Adipocyte (in vitro differentiated cells): ENCODE measurements at regions not wholly inside any gene's neighbourhood (a gene's known extent, or its start where the extent isn't known, plus 50 kb on each side); places are given as distances from the start of the nearest gene placed in this dataset.
A peak's percentile ranks its signal among the peaks of the same experiment; 100 is the strongest.
"Not testable (repeated sequence)": the region's sequence is repeated elsewhere in the genome, so short reads cannot be mapped to it uniquely, and the experiment has no call there.

Source experiments
- DNase-seq: peaks from one replicate; pipeline ENCODE4 v3.0.0-alpha.2; 2015; ENCODE audit warnings: low read depth
- H3K27me3 ChIP-seq: replicated peaks from 2 replicates; pipeline ENCODE4 v1.7.0; 2013; ENCODE audit warnings: mild to moderate bottlenecking, low read length, moderate library complexity; ENCODE audit not compliant: control insufficient read depth, insufficient read depth
- H3K36me3 ChIP-seq: 2 replicates; pipeline ENCODE4 v1.7.0; 2013; ENCODE audit warnings: low read length, mild to moderate bottlenecking, moderate library complexity; ENCODE audit not compliant: control insufficient read depth, insufficient read depth, severe bottlenecking
- H3K4me1 ChIP-seq: 2 replicates; pipeline ENCODE4 v1.7.0; 2013; ENCODE audit warnings: mild to moderate bottlenecking, low read length, moderate library complexity; ENCODE audit not compliant: control insufficient read depth, insufficient read depth
- H3K4me3 ChIP-seq: 2 replicates; pipeline ENCODE4 v1.7.0; 2013; ENCODE audit warnings: mild to moderate bottlenecking, low read length, moderate library complexity
- H3K9ac ChIP-seq: 2 replicates; pipeline ENCODE4 v1.7.0; 2013; ENCODE audit warnings: mild to moderate bottlenecking, low read length, moderate library complexity
- H3K9me3 ChIP-seq: 2 replicates; pipeline ENCODE4 v1.7.0; 2013; ENCODE audit warnings: mild to moderate bottlenecking, low read length, moderate library complexity; ENCODE audit not compliant: control insufficient read depth

DNA sequence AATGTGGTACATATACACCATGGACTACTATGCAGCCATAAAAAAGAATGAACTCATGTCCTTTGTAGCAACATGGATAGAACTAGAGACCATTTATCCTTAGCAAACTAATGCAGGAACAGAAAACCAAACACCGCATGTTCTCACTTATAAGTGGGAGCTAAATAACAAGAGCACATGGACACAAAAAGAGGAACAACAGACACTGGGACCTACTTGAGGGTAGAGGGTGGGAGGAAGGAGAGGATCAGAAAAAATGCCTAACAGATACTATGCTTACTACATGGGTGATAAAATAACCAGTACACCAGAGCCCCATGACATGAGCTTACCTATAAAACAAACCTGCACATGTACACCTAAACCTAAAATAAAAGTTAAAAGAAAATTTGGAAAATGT lies 82.0 kb upstream of the ADRB2 start:
- not testable (repeated sequence) for H3K27me3 ChIP-seq, H3K9me3 ChIP-seq, H3K4me3 ChIP-seq, DNase-seq, H3K36me3 ChIP-seq, H3K9ac ChIP-seq
- peaks cover 22% of the 10 kb centered on the region for H3K4me1 ChIP-seq

DNA sequence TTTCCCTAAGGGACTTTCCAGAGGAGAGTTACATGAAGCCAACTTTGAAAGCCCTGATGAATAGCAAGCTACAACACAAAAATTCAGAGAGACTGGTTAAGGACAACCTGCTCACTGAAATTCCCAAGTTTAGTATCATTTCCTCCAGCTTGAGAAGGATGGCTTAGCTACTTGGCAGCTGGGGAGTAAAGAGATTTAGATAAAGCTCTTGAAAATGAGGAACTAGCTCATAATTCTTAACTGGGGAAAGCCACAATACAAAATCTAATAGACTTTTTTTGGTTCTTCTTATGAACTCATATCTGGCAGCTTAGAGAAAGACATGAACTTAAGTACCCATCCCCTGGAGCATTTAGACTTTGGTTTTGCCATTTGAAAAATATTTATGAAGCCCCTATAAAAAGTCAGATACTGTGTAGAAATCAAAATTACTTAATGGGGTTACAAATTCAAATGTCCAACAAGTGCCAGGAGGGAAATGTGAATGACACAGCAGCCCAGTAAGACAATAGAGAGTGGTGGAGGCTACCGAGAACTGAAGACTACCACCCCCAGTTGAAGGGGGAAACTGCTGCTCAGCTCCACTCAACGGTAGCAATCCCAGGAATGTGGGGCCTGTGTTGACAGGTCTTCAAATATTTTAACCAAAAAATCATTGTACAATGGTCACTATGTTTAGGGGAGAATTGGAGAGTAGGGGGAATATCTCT lies 79.4 kb upstream of the ADRB2 start:
- Histone ChIP-seq H3K9ac (no peak overlapping the region), H3K4me1 (peaks cover 4% of the 10 kb centered on the region), H3K4me3 (no peak overlapping the region), H3K9me3 (no peaks in the 10 kb centered on the region), H3K36me3 (no peaks in the 10 kb centered on the region), H3K27me3 (no peaks in the 10 kb centered on the region)
- no peak for DNase-seq

- no peak for DNase-seq
- no peaks in the 10 kb centered on the region for H3K36me3 ChIP-seq
- no peaks in the 10 kb centered on the region for H3K27me3 ChIP-seq
- H3K9me3 ChIP-seq, result no peaks in the 10 kb centered on the region
- H3K4me1 ChIP-seq, result peaks cover 4% of the 10 kb centered on the region
- no peak overlapping the region for H3K4me3 ChIP-seq
- H3K9ac ChIP-seq, result no peak overlapping the region
These were observed 78.9 kb upstream of the ADRB2 start for GRCh38 chr5:148747536-148747906.

DNA sequence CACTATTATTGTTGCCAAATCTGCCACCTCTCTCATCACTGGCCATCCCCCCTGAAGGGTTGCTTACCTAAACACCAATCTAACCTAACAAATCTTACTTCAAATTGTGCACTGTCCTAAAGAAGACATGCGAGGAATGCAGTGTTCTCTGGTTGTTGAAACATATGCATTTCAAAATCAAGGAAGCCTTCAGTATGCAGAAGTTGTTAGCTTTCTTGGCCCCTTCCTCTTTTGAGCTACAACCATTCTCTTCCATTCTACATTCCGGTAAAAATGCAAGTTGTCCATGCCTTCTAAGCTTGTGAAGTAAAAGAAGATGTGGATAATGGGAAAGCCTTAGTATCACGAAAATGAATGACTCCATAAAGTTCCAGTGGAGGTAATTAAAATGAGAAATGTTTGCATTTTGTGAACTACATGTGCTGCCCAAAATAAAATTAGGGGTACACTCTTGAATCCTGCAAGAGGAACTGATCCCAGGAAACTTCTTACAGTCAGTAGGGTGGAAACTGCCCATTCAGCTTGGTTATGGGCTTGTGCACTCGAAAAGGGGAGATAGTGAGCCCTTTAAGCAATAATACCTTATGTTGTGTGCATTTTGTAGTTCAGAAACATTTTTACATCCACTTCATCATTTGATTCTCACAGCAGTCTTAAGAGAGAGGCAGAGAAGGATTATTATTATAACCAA lies 77.6 kb upstream of the ADRB2 start:
- peaks cover 4% of the 10 kb centered on the region for H3K4me1 ChIP-seq
- H3K36me3 ChIP-seq, result no peaks in the 10 kb centered on the region
- no peak for DNase-seq
- no peaks in the 10 kb centered on the region for H3K27me3 ChIP-seq
- H3K9ac ChIP-seq, result no peak overlapping the region
- H3K9me3 ChIP-seq, result peaks cover under 1% of the 10 kb centered on the region
- H3K4me3 ChIP-seq, result no peak overlapping the region

DNA sequence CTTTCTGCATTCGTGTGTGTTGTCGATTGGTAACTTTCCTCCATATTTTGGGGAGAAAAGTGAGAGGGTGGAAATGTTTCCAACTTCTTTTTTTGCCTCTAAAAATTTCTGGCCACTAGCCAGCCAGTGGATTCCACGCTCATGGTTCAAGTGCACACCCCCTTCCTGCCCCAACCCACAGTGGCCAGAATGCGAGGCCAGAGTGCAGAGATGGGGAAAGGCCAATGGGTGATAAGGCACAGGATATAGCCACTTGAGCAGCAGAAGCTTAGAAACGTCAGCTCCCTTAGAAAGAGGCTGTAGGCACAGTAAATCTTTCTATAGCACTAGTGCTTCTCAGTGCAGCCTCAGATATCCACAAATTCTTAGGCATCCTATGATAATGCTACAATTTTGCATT lies 75.8 kb upstream of the ADRB2 start:
- H3K4me1 ChIP-seq, result peaks cover 4% of the 10 kb centered on the region
- peaks cover 18% of the 10 kb centered on the region for H3K9me3 ChIP-seq
- no peak for DNase-seq
- no peak overlapping the region for H3K9ac ChIP-seq
- no peaks in the 10 kb centered on the region for H3K27me3 ChIP-seq
- no peak overlapping the region for H3K4me3 ChIP-seq
- no peaks in the 10 kb centered on the region for H3K36me3 ChIP-seq

DNA sequence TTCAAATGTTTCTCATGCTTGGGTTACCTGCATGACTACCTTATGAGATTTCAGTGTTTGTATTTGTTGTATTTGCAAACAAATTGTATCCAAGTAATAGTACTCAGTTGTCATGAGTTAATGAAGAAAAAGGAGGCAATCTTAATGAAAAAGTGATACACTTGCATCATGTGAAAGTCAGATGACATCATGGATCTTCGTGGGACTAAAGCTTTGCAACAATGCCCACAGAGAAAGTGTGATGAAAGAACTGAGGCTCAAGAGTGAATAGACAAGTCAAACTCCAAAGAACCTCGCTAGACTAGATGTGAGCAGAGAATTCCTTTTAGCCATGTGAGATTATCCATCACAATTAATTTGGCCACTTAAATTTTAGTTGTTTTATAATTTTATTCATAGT lies 75.4 kb upstream of the ADRB2 start:
- H3K4me1 ChIP-seq, result peaks cover 4% of the 10 kb centered on the region
- no peak for DNase-seq
- H3K36me3 ChIP-seq, result no peaks in the 10 kb centered on the region
- no peak overlapping the region for H3K9ac ChIP-seq
- H3K27me3 ChIP-seq, result no peaks in the 10 kb centered on the region
- H3K4me3 ChIP-seq, result no peak overlapping the region
- peaks cover 22% of the 10 kb centered on the region for H3K9me3 ChIP-seq

GRCh38 chr5:148752375-148752774 lies 74.0 kb upstream of the ADRB2 start:
- not testable (repeated sequence) for H3K9ac ChIP-seq

DNA sequence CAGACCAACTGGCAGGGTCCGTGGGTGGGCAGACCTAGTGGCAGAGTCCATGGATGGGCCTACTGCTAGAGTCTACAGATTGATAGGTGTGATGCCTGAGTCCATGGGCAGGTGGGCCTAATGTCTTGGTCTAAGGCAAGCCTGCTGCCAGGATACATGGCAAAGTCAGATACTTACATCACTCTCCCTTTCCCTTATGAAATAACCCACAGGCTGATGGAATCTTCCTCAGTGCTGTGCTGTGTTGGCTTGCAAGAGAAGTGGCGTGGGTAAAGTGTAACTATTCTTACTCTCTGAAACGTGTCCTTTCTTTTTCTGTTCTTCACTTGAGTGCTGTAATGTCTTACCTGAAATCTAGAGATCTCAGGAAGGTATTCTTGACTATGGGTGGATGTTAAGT lies 67.3 kb upstream of the ADRB2 start:
- Histone ChIP-seq H3K9ac (no peak overlapping the region), H3K27me3 (no peaks in the 10 kb centered on the region), H3K4me3 (no peak overlapping the region), H3K36me3 (no peaks in the 10 kb centered on the region), H3K9me3 (peaks cover 32% of the 10 kb centered on the region), H3K4me1 (no peaks in the 10 kb centered on the region)
- no peak for DNase-seq

More at GRCh38 chr5:148752375-148752774, 74.0 kb upstream of the ADRB2 start:
- not testable (repeated sequence) for H3K27me3 ChIP-seq, H3K4me3 ChIP-seq, H3K36me3 ChIP-seq, H3K4me1 ChIP-seq, DNase-seq
- H3K9me3 ChIP-seq, result peaks cover 32% of the 10 kb centered on the region

DNA sequence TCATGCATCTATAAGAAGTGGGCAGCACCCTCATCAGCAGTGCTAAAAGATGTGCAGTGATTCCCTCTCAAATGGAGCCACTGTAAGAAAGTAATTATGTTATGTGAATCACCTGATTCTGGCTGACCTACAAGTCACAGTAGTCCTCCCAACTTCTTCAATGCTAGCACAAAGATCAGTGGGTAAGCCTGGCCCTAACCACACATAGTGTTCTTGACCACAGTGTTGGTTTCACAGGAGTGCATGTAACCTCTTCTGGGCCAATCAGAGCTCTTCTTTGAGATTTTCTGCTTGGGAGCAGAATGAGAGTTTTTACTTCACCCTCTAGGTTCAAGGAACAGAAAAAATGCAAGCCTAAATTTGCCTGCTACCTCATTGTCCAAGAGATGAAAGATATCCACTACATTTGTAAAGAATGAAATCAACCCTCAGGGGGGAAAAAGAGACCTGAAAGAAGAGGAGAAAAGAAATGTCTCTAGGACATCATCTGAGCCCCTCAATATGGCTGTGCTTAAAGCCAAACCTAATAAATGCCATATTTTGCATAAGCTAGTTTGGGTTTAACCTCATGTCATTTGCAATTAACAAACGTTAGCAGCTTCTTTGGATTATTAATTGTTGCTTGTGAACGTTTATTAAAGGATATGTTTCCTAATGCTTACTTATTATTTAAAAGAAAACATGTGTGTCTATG lies 65.3 kb upstream of the ADRB2 start:
- Histone ChIP-seq H3K27me3 (no peaks in the 10 kb centered on the region), H3K9me3 (peaks cover 12% of the 10 kb centered on the region), H3K4me1 (no peaks in the 10 kb centered on the region), H3K4me3 (no peak overlapping the region), H3K9ac (no peak overlapping the region), H3K36me3 (no peaks in the 10 kb centered on the region)
- no peak for DNase-seq

DNA sequence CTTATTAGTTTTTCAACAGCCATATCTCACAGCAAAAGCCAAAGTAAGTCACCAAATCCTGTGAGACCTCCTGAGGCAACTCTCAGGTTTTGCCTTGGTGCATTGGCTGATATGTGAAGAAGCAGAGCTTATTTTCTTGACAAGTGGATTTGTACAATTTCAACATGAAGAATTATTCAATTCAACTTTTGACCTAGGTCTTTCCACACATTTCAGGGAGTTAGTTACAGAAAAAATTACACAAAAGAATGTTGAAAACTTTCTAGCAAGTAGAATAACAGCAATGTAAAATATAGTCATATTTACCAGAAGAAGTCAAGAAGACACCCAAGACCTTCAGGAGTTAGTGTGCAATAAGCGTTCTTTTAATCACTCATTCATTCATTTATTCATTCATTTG lies 62.4 kb upstream of the ADRB2 start:
- Histone ChIP-seq H3K4me1 (no peaks in the 10 kb centered on the region), H3K9me3 (no peaks in the 10 kb centered on the region), H3K27me3 (no peaks in the 10 kb centered on the region), H3K4me3 (no peak overlapping the region), H3K9ac (no peak overlapping the region), H3K36me3 (no peaks in the 10 kb centered on the region)
- DNase-seq, result peak; percentile 44

DNA sequence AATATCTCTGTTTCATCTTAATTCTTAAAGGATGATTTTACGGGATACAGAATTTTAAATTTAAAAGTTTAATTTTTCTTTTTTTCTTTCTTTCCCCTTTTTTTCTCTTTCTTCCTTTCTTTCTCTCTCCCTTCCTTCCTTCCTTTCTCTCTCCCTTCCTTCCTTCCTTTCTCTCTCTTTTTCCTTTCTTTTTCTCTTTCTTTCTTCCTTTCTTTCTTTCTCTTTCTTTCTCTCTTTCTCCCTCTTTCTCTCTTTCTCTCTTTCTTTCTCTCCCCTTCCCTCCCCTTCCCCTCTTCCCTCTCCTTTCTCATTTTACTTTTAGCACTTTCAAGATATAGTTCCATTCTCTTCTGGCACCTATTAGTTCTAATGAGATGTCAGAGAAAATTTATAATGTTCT lies 61.4 kb upstream of the ADRB2 start:
- H3K4me3 ChIP-seq, result no peak overlapping the region
- no peaks in the 10 kb centered on the region for H3K27me3 ChIP-seq
- H3K36me3 ChIP-seq, result no peaks in the 10 kb centered on the region
- no peaks in the 10 kb centered on the region for H3K4me1 ChIP-seq
- no peak overlapping the region for H3K9ac ChIP-seq
- H3K9me3 ChIP-seq, result no peaks in the 10 kb centered on the region
- no peak for DNase-seq
